Skeletal muscle tissue (tissue), 3 donors: ENCODE measurements at regions not wholly inside any gene's neighbourhood (a gene's known extent, or its start where the extent isn't known, plus 50 kb on each side); places are given as distances from the start of the nearest gene placed in this dataset.
"Not testable (repeated sequence)": the region's sequence is repeated elsewhere in the genome, so short reads cannot be mapped to it uniquely, and the experiment has no call there.

Experiments used
- H3K27ac ChIP-seq: one replicate; pipeline ENCODE4 v1.7.0; 2013; ENCODE audit warnings: mild to moderate bottlenecking, low read depth, low read length, inconsistent platforms
- H3K27me3 ChIP-seq, 3 donors: one replicate each; pipeline ENCODE4 v1.7.0; 2013; ENCODE audit warnings: low read length in 3 of 3; ENCODE audit not compliant: control insufficient read depth in 3 of 3, insufficient read depth in 3 of 3
- H3K36me3 ChIP-seq, 3 donors: one replicate each; pipeline ENCODE4 v1.7.0; 2013; ENCODE audit warnings: low read length in 3 of 3; ENCODE audit not compliant: control insufficient read depth in 3 of 3, insufficient read depth in 3 of 3
- H3K4me1 ChIP-seq, 3 donors: one replicate each; pipeline ENCODE4 v1.7.0; 2013; ENCODE audit warnings: low read length in 3 of 3, mild to moderate bottlenecking in 3 of 3; ENCODE audit not compliant: control insufficient read depth in 3 of 3, insufficient read depth in 3 of 3
- H3K4me3 ChIP-seq, 3 donors: one replicate each; pipeline ENCODE4 v1.7.0; 2013; ENCODE audit warnings: low read length in 3 of 3
- H3K9ac ChIP-seq, 3 donors: one replicate each; pipeline ENCODE4 v1.7.0; 2013; ENCODE audit warnings: low read length in 3 of 3, mild to moderate bottlenecking in 3 of 3, moderate library complexity in 2 of 3, low read depth in 1 of 3
- H3K9me3 ChIP-seq, 3 donors: one replicate each; pipeline ENCODE4 v1.7.0; 2013; ENCODE audit warnings: low read length in 3 of 3; ENCODE audit not compliant: control insufficient read depth in 3 of 3
- donor health status: Osteomylitis.

- no peaks in the 10 kb centered on the region for H3K36me3 ChIP-seq
- no peaks in the 10 kb centered on the region for H3K27me3 ChIP-seq
- no peak overlapping the region for H3K4me3 ChIP-seq
- H3K27ac ChIP-seq = no peak overlapping the region
- no peaks in the 10 kb centered on the region for H3K4me1 ChIP-seq
- no peaks in the 10 kb centered on the region for H3K9me3 ChIP-seq
- no peak overlapping the region for H3K9ac ChIP-seq
These were observed 617.0 kb upstream of the LINC00305 start for GRCh38 chr18:64765908-64766307.

- Histone ChIP-seq H3K4me1 (no peaks in the 10 kb centered on the region), H3K9ac (no peak overlapping the region), H3K27me3 (no peaks in the 10 kb centered on the region), H3K4me3 (no peak overlapping the region), H3K27ac (no peak overlapping the region), H3K36me3 (no peaks in the 10 kb centered on the region), H3K9me3 (no peaks in the 10 kb centered on the region)
These were observed 603.8 kb upstream of the LINC00305 start for GRCh38 chr18:64752707-64753106.

- Histone ChIP-seq H3K4me1 (no peaks in the 10 kb centered on the region), H3K9ac (no peak overlapping the region), H3K36me3 (no peaks in the 10 kb centered on the region), H3K27ac (no peak overlapping the region), H3K9me3 (no peaks in the 10 kb centered on the region), H3K27me3 (no peaks in the 10 kb centered on the region), H3K4me3 (no peak overlapping the region)
These were observed 601.0 kb upstream of the LINC00305 start for GRCh38 chr18:64749884-64750283.

- Histone ChIP-seq H3K27me3 (no peaks in the 10 kb centered on the region), H3K9me3 (no peaks in the 10 kb centered on the region), H3K4me3 (no peak overlapping the region), H3K27ac (no peak overlapping the region), H3K9ac (no peak overlapping the region), H3K36me3 (no peaks in the 10 kb centered on the region), H3K4me1 (no peaks in the 10 kb centered on the region)
These were observed 598.9 kb upstream of the LINC00305 start for GRCh38 chr18:64747803-64748202.

GRCh38 chr18:64742898-64743297 lies 594.0 kb upstream of the LINC00305 start:
- Histone ChIP-seq H3K9me3 (no peaks in the 10 kb centered on the region), H3K27me3 (no peaks in the 10 kb centered on the region), H3K4me1 (no peaks in the 10 kb centered on the region), H3K9ac (no peak overlapping the region), H3K36me3 (no peaks in the 10 kb centered on the region), H3K27ac (no peak overlapping the region), H3K4me3 (no peak overlapping the region)

GRCh38 chr18:64734063-64734462 lies 585.2 kb upstream of the LINC00305 start:
- no peaks in the 10 kb centered on the region for H3K9me3 ChIP-seq
- no peak overlapping the region for H3K4me3 ChIP-seq
- no peaks in the 10 kb centered on the region for H3K4me1 ChIP-seq
- no peaks in the 10 kb centered on the region for H3K36me3 ChIP-seq
- no peak overlapping the region for H3K9ac ChIP-seq
- H3K27ac ChIP-seq = no peak overlapping the region
- H3K27me3 ChIP-seq = no peaks in the 10 kb centered on the region

GRCh38 chr18:64725657-64726056 lies 576.8 kb upstream of the LINC00305 start:
- H3K4me1 ChIP-seq, H3K27me3 ChIP-seq, H3K4me3 ChIP-seq, H3K9me3 ChIP-seq, H3K27ac ChIP-seq, H3K36me3 ChIP-seq, H3K9ac ChIP-seq: not testable (repeated sequence)

- Histone ChIP-seq H3K36me3 (no peaks in the 10 kb centered on the region), H3K4me3 (no peak overlapping the region), H3K27ac (no peak overlapping the region), H3K9me3 (peaks cover 0 to 2% (median 0%) of the 10 kb centered on the region in 3 donors), H3K27me3 (no peaks in the 10 kb centered on the region), H3K9ac (no peak overlapping the region), H3K4me1 (no peaks in the 10 kb centered on the region)
These were observed 572.0 kb upstream of the LINC00305 start for GRCh38 chr18:64720781-64721464.

GRCh38 chr18:64718808-64719207 lies 569.9 kb upstream of the LINC00305 start:
- no peaks in the 10 kb centered on the region for H3K27me3 ChIP-seq
- no peak overlapping the region for H3K9ac ChIP-seq
- H3K36me3 ChIP-seq = no peaks in the 10 kb centered on the region
- H3K4me3 ChIP-seq = no peak overlapping the region
- H3K9me3 ChIP-seq = peaks cover 0 to 2% (median 0%) of the 10 kb centered on the region in 3 donors
- no peaks in the 10 kb centered on the region for H3K4me1 ChIP-seq
- no peak overlapping the region for H3K27ac ChIP-seq

- Histone ChIP-seq H3K9me3 (no peaks in the 10 kb centered on the region), H3K27ac (no peak overlapping the region), H3K36me3 (no peaks in the 10 kb centered on the region), H3K4me1 (no peaks in the 10 kb centered on the region), H3K9ac (no peak overlapping the region), H3K4me3 (no peak overlapping the region), H3K27me3 (no peaks in the 10 kb centered on the region)
These were observed 568.1 kb upstream of the LINC00305 start for GRCh38 chr18:64717026-64717425.
